Loucy (cell line): ENCODE measurements at regions not wholly inside any gene's neighbourhood (a gene's known extent, or its start where the extent isn't known, plus 50 kb on each side); places are given as distances from the start of the nearest gene placed in this dataset.

Experiments
- CTCF ChIP-seq: fragments of 200-600 bp; sonication (generic); conservative IDR thresholded peaks from 2 replicates; pipeline ENCODE4 v1.5.1; 2014; ENCODE audit warnings: mild to moderate bottlenecking, antibody characterized with exemption, low read length
- EZH2phosphoT487 ChIP-seq: fragments of 200-600 bp; IDR thresholded peaks from 2 replicates; pipeline ENCODE4 v1.6.1; 2018; ENCODE audit warnings: antibody characterized with exemption, mild to moderate bottlenecking, moderate library complexity, borderline replicate concordance

- TF ChIP-seq CTCF (no peak), EZH2phosphoT487 (no peak)
Measured at GRCh38 chr12:92061061-92061460, 84.6 kb downstream of the BTG1 start.
